ENCODE measurements at regions not wholly inside any gene's neighbourhood (a gene's known extent, or its start where the extent isn't known, plus 50 kb on each side); places are given as distances from the start of the nearest gene placed in this dataset.

DNA sequence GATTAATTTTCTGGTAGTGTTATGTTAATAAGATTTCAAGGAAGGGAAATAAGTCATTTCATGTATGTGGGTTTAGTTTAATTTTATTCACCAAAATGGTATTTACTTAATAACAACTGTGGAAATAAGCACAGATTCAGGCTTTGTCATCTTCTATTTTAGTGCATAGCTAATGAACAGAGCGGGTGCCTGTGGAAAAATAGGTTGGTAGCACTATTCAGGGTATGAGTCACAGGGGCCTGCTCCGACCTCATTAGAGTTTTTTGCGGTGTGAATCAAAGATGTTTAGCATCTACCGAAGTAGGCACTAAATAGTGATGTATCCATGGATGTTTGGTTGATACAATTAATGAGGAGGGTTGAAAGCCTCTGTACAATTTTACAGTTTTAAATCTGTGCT lies 78.2 kb downstream of the FAT3 start:
- TF ChIP-seq, protein P1, sequence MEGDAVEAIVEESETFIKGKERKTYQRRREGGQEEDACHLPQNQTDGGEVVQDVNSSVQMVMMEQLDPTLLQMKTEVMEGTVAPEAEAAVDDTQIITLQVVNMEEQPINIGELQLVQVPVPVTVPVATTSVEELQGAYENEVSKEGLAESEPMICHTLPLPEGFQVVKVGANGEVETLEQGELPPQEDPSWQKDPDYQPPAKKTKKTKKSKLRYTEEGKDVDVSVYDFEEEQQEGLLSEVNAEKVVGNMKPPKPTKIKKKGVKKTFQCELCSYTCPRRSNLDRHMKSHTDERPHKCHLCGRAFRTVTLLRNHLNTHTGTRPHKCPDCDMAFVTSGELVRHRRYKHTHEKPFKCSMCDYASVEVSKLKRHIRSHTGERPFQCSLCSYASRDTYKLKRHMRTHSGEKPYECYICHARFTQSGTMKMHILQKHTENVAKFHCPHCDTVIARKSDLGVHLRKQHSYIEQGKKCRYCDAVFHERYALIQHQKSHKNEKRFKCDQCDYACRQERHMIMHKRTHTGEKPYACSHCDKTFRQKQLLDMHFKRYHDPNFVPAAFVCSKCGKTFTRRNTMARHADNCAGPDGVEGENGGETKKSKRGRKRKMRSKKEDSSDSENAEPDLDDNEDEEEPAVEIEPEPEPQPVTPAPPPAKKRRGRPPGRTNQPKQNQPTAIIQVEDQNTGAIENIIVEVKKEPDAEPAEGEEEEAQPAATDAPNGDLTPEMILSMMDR (IDR thresholded peaks at IDR 0.05; ENCODE audit: low read depth, low read length), result no peak
- H3K36me3 ChIP-seq, result no peaks in the 10 kb centered on the region
- no peaks in the 10 kb centered on the region for H3K27me3 ChIP-seq
- peaks cover 9% of the 10 kb centered on the region for H3K4me1 ChIP-seq
- no peak overlapping the region for H3K4me3 ChIP-seq (ENCODE audit: low read depth, low read length)
- DNase-seq, result no peak
- H3K9me3 ChIP-seq, result no peaks in the 10 kb centered on the region

DNA sequence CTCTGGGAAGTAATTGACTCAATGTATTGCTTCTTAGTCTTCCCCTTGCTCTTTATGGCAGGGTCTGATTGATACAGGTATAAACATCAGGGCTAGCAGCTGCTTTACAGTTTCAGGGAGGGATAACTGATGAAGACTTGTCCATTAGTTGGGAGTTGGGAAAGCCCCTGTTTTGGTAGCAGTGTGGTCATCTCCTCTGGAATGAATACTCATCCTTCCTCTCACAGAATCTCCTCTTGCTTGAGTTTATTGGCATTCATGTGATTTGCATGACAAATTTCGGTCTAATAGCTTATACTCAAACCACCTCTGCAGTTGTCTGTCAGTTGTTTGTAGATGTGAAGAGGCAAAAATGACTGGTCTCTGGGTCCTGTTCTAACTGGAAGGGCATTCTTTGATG lies 79.7 kb downstream of the FAT3 start:
- DNase-seq, result no peak
- TF ChIP-seq, protein P1 (IDR thresholded peaks at IDR 0.05; ENCODE audit: low read depth, low read length), result no peak
- peaks cover 11% of the 10 kb centered on the region for H3K4me1 ChIP-seq
- H3K4me3 ChIP-seq (ENCODE audit: low read depth, low read length), result no peak overlapping the region
- no peaks in the 10 kb centered on the region for H3K9me3 ChIP-seq
- H3K36me3 ChIP-seq, result no peaks in the 10 kb centered on the region
- no peaks in the 10 kb centered on the region for H3K27me3 ChIP-seq

DNA sequence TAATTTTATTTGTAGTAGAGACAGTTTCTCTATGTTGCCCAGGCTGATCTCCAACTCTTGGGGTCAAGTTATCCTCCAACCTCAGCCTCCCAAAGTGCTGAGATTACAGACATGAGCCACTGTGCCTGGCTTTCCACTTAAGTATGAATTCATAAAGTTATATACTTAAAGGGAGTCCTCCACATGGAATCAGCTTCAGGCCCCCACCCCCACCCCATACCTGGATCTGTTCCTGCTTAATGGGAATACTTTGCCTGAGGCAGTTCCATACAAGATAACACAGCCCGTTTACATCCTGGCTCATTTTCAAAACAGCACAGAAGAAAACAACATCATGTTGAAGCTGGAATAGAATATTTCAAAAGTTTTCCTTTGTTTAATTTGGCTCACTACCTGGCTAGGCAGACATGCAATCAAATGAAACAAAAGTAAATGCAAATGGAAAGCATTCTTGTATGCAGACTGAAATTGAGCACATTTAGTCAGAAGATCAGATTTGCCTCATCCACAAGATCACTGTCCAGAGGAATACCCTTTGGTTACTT lies 82.4 kb downstream of the FAT3 start:
- peaks cover 7% of the 10 kb centered on the region for H3K4me1 ChIP-seq
- H3K9me3 ChIP-seq, result no peaks in the 10 kb centered on the region
- H3K27me3 ChIP-seq, result no peaks in the 10 kb centered on the region
- peak overlapping the region; percentile 31 for H3K4me3 ChIP-seq (ENCODE audit: low read depth, low read length)
- peak; percentile 53 for DNase-seq
- H3K36me3 ChIP-seq, result no peaks in the 10 kb centered on the region
- TF ChIP-seq, protein P1 (IDR thresholded peaks at IDR 0.05; ENCODE audit: low read depth, low read length), result no peak

DNA sequence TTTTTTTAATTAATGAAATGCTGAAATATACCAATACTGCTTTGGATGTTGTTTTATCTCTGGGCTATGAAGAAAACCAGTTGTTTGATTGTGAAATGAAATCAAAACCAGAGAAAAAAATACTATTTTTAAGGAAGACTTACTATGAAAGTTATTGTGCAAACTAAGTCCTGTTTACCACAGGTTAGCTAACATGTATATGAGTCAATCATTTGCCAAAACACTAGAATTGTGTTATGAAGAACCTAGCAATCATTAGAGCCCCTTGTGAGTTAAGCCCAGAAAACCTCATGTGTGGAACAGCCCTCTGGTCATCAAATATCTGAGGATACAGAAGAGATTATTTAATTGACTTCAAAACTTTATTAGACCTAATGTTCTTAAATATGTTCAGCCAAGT lies 83.7 kb downstream of the FAT3 start:
- no peaks in the 10 kb centered on the region for H3K36me3 ChIP-seq
- TF ChIP-seq, protein P1 (IDR thresholded peaks at IDR 0.05; ENCODE audit: low read depth, low read length), result no peak
- no peak for DNase-seq
- H3K4me3 ChIP-seq (ENCODE audit: low read depth, low read length), result no peak overlapping the region
- no peaks in the 10 kb centered on the region for H3K9me3 ChIP-seq
- peaks cover 7% of the 10 kb centered on the region for H3K4me1 ChIP-seq
- no peaks in the 10 kb centered on the region for H3K27me3 ChIP-seq

DNA sequence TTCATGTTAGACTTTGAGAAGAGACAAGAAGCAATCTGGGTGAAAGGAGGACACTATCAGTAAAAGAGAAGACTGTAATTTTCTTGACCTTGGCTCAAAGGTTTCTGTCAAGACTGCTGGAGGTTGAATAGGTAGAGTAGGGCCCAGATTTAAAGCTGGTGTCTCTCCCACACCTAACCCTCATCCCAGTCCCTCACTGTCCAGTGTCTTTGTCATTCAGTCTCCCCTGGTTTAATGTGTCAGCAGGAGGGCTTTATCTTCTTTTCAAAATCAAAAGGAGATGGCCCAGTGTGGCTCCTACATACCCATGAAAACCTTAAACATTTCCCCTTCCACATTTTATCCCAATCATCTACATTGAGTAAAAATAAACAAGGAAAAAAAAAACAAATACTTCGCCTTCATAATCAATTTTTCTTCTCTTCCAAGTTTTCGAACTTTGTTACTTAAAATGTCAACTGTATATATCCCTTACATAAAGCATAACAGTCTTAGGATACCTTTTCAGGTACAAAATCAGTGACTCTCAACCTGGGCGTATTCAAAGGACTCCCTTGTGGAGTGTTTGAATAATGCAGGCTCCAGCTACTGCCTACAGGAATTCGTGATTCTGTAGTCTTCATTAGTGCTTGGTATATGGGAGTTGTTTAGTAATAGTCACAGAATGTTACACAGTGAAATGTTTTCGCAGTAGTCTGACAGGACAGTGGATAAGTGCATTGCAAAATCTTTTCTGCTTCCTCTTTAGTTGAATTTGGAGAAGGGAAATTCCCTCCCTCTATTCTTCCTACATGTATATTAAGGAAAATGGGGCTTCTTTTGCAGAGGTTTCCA lies 87.2 kb downstream of the FAT3 start:
- no peaks in the 10 kb centered on the region for H3K9me3 ChIP-seq
- H3K4me1 ChIP-seq, result peaks cover 7% of the 10 kb centered on the region
- no peak for DNase-seq
- TF ChIP-seq, protein P1 (IDR thresholded peaks at IDR 0.05; ENCODE audit: low read depth, low read length), result no peak
- no peaks in the 10 kb centered on the region for H3K27me3 ChIP-seq
- H3K4me3 ChIP-seq (ENCODE audit: low read depth, low read length), result no peak overlapping the region
- H3K36me3 ChIP-seq, result no peaks in the 10 kb centered on the region

DNA sequence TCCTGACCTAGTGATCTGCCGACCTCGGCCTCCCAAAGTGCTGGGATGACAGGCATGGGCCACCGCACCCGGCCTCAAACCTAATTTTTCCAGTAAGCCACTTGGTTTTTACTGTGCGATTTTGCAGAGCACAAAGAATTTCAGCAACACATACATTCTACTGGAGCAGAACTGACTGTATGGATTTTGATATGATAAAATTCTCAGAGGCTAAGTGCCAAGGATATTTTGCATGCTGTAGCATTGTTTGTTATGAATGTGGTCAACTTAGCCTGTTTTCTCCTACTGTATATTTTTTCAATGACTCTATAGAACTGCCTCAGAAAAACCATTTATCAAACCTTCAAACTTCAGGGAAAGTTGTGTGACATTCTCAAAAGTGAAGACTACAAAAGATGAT lies 89.2 kb downstream of the FAT3 start:
- DNase-seq, result no peak
- TF ChIP-seq, protein P1 (IDR thresholded peaks at IDR 0.05; ENCODE audit: low read depth, low read length), result no peak
- H3K9me3 ChIP-seq, result no peaks in the 10 kb centered on the region
- peaks cover 2% of the 10 kb centered on the region; the same call in 1 of the 2 replicates for H3K4me1 ChIP-seq
- H3K27me3 ChIP-seq, result no peaks in the 10 kb centered on the region
- H3K4me3 ChIP-seq (ENCODE audit: low read depth, low read length), result no peak overlapping the region
- H3K36me3 ChIP-seq, result no peaks in the 10 kb centered on the region
